KMS-11 (cell line): ENCODE measurements at regions not wholly inside any gene's neighbourhood (a gene's known extent, or its start where the extent isn't known, plus 50 kb on each side); places are given as distances from the start of the nearest gene placed in this dataset.

Experiments
- H2AFZ ChIP-seq: fragments of 200-600 bp; sonication (generic); 2 replicates; pipeline ENCODE4 v1.6.1; 2016; ENCODE audit warnings: antibody characterized with exemption, mixed run types, low read depth
- H3K27ac ChIP-seq: fragments of 200-600 bp; sonication (generic); 2 replicates; pipeline ENCODE4 v1.6.1; 2016; ENCODE audit warnings: mild to moderate bottlenecking, mixed run types
- H3K27me3 ChIP-seq: fragments of 200-600 bp; sonication (generic); 2 replicates; pipeline ENCODE4 v1.6.1; 2017; ENCODE audit warnings: mild to moderate bottlenecking, low read depth, mixed run types, moderate library complexity; ENCODE audit not compliant: insufficient read depth
- H3K36me3 ChIP-seq: fragments of 200-600 bp; sonication (generic); 2 replicates; pipeline ENCODE4 v1.6.1; 2017; ENCODE audit warnings: mild to moderate bottlenecking, mixed run types; ENCODE audit not compliant: insufficient read depth
- H3K4me1 ChIP-seq: fragments of 200-600 bp; sonication (generic); 2 replicates; pipeline ENCODE4 v1.6.1; 2016; ENCODE audit warnings: mild to moderate bottlenecking, low read depth, mixed run types; ENCODE audit not compliant: poor library complexity, severe bottlenecking
- H3K4me2 ChIP-seq: fragments of 200-600 bp; sonication (generic); 2 replicates; pipeline ENCODE4 v1.7.0; 2016; ENCODE audit warnings: mild to moderate bottlenecking, mixed run types
- H3K4me3 ChIP-seq: fragments of 200-600 bp; sonication (generic); IDR thresholded peaks from 2 replicates; pipeline ENCODE4 v1.6.1; 2017; ENCODE audit warnings: low read depth, low read length, mixed read lengths; ENCODE audit not compliant: insufficient read depth
- H3K79me2 ChIP-seq: fragments of 200-600 bp; sonication (generic); 2 replicates; pipeline ENCODE4 v1.6.1; 2016; ENCODE audit warnings: low read depth, mixed run types; ENCODE audit not compliant: insufficient read depth
- H3K9ac ChIP-seq: fragments of 200-600 bp; sonication (generic); 2 replicates; pipeline ENCODE4 v1.6.1; 2016; ENCODE audit warnings: mild to moderate bottlenecking, mixed run types
- H4K20me1 ChIP-seq: fragments of 200-600 bp; sonication (generic); 2 replicates; pipeline ENCODE4 v1.6.1; 2016; ENCODE audit warnings: mild to moderate bottlenecking, mixed run types; ENCODE audit not compliant: insufficient read depth
- CTCF ChIP-seq: fragments of 200-600 bp; sonication (generic); conservative IDR thresholded peaks from 2 replicates; pipeline ENCODE4 v1.6.1; 2017; ENCODE audit warnings: low read depth, mild to moderate bottlenecking, antibody characterized with exemption, low read length, moderate library complexity, mixed read lengths

- Histone ChIP-seq H3K4me2 (no peak overlapping the region), H4K20me1 (no peaks in the 10 kb centered on the region), H3K36me3 (no peaks in the 10 kb centered on the region), H3K4me3 (no peak overlapping the region), H3K27ac (no peak overlapping the region), H3K79me2 (no peaks in the 10 kb centered on the region), H3K27me3 (no peaks in the 10 kb centered on the region), H3K4me1 (no peaks in the 10 kb centered on the region), H2AFZ (no peak overlapping the region), H3K9ac (no peak overlapping the region)
- TF ChIP-seq CTCF = no peak
Measured at GRCh38 chr6:87995461-87995860, 52.2 kb upstream of the SPACA1 start.

GRCh38 chr6:87993356-87993755 is 54.3 kb upstream of the SPACA1 start:
- Histone ChIP-seq H3K4me2 (no peak overlapping the region), H3K27me3 (no peaks in the 10 kb centered on the region), H3K79me2 (no peaks in the 10 kb centered on the region), H3K4me3 (no peak overlapping the region), H3K36me3 (no peaks in the 10 kb centered on the region), H4K20me1 (no peaks in the 10 kb centered on the region), H2AFZ (no peak overlapping the region), H3K4me1 (no peaks in the 10 kb centered on the region), H3K9ac (no peak overlapping the region), H3K27ac (no peak overlapping the region)
- no peak for TF ChIP-seq CTCF

- no peaks in the 10 kb centered on the region for H3K79me2 ChIP-seq
- H3K27ac ChIP-seq = no peak overlapping the region
- no peak overlapping the region for H3K4me3 ChIP-seq
- no peaks in the 10 kb centered on the region for H3K36me3 ChIP-seq
- H3K4me1 ChIP-seq = no peaks in the 10 kb centered on the region
- no peaks in the 10 kb centered on the region for H4K20me1 ChIP-seq
- no peaks in the 10 kb centered on the region for H3K27me3 ChIP-seq
- no peak overlapping the region for H3K4me2 ChIP-seq
- no peak for TF ChIP-seq CTCF
- no peak overlapping the region for H2AFZ ChIP-seq
- no peak overlapping the region for H3K9ac ChIP-seq
Measured at GRCh38 chr6:87990871-87991270, 56.8 kb upstream of the SPACA1 start.

DNA sequence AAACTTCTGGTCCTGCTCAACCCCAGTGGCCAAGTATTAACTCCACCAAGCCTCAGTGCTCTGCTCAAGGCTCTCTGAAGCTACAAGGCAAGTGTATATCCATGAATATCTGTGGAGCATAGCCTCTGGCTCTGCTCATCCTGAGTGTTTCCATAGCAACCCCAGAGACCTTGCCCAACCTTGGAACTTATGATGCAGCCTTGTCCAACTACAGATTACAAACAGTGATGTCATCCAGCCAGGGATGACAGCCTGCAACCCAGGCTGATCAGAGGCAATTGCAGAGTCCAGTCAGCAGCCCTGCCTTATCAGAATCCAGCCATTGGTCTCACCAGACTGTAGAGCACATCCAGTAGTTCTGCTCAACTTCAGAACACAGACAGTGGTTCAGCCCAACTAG is 65.5 kb upstream of the SPACA1 start:
- no peak overlapping the region for H3K9ac ChIP-seq
- no peaks in the 10 kb centered on the region for H4K20me1 ChIP-seq
- no peak overlapping the region for H3K4me2 ChIP-seq
- no peaks in the 10 kb centered on the region for H3K79me2 ChIP-seq
- H3K36me3 ChIP-seq = no peaks in the 10 kb centered on the region
- H3K27me3 ChIP-seq = no peaks in the 10 kb centered on the region
- no peak overlapping the region for H3K4me3 ChIP-seq
- H2AFZ ChIP-seq = no peak overlapping the region
- TF ChIP-seq CTCF = no peak
- peaks cover 24% of the 10 kb centered on the region for H3K4me1 ChIP-seq
- no peak overlapping the region for H3K27ac ChIP-seq

DNA sequence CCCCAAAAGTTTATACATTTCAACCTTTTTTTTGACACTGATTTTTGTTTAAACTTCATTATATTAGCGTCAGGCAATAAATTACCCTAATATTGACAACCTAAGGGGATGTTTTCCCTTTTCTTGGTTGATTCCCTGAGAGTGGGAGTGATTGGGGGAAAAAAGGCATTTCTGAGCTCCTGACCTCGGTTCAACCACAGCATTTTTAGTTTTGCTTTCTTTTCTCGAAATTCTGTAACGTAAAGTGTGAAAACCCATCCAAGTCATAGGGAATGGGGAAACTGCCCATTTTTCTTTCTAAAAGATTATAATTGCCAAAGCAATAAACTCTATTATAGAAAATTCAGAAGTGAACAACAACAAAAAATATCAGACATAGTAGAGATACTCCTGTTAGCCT is 67.9 kb upstream of the SPACA1 start:
- peak overlapping the region; percentile 37 for H3K4me2 ChIP-seq
- peak overlapping the region; percentile 14; the same call in 1 of the 2 replicates for H3K27ac ChIP-seq
- H3K79me2 ChIP-seq = no peaks in the 10 kb centered on the region
- TF ChIP-seq CTCF = no peak
- H3K36me3 ChIP-seq = no peaks in the 10 kb centered on the region
- H4K20me1 ChIP-seq = no peaks in the 10 kb centered on the region
- peak overlapping the region; percentile 6; the same call in 1 of the 2 replicates for H3K9ac ChIP-seq
- no peak overlapping the region for H3K4me3 ChIP-seq
- H2AFZ ChIP-seq = peak overlapping the region; percentile 12; the same call in 1 of the 2 replicates
- H3K4me1 ChIP-seq = peaks cover 24% of the 10 kb centered on the region
- H3K27me3 ChIP-seq = no peaks in the 10 kb centered on the region
